NT2/D1 (cell line): ENCODE measurements at regions not wholly inside any gene's neighbourhood (a gene's known extent, or its start where the extent isn't known, plus 50 kb on each side); places are given as distances from the start of the nearest gene placed in this dataset.

Source experiments
- YY1 ChIP-seq: IDR thresholded peaks from 2 replicates; pipeline ENCODE4 v1.6.1; 2011; ENCODE audit not compliant: insufficient read length, insufficient read depth
- ZNF274 ChIP-seq: IDR thresholded peaks from 2 replicates; pipeline ENCODE4 v1.6.1; 2011; ENCODE audit warnings: mild to moderate bottlenecking, low read depth, low read length

DNA sequence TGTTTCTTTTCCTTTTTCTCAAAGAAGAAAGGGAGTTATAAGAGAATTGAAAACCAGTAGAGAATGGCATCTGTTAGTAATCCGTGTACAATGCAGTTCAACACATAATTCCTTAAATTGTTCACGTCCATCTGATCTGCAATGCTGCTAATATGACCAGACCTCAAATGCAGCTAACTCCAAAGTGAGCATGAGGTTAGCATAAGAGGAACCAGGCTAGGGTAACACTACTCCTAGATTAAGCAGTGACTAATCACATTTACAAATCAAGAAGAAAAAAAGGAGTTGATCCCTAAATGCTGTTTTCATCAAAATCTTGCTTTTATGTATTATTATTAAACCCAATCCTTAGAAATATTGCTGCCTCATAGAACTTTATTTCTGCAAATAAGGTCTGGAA is 432.7 kb upstream of the ARID1B start:
- TF ChIP-seq ZNF274 (no peak), YY1 (no peak)
